ENCODE measurements at regions not wholly inside any gene's neighbourhood (a gene's known extent, or its start where the extent isn't known, plus 50 kb on each side); places are given as distances from the start of the nearest gene placed in this dataset.

DNA sequence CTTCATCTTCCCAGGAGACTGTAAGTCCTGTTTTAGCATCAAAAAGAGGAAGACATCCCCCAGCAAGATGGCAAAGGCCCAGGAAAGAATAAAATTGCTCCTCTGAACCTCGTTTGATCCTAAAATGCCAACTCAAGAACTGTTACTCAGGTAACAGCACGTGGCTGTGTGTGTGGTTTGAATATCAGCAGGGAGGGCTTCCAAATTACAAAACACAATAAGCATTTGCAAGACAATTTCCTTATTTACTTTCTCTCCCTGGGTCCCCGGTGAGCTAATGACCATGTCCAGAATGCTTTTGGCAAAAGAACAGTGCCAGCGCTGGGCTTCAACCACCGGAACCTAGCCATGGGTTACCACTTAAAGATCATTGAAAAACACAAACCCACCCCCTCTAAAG lies 163.6 kb downstream of the C1D start:
- H3K36me3 ChIP-seq (ENCODE audit: insufficient read depth, low read length, poor library complexity, severe bottlenecking) = no peaks in the 10 kb centered on the region
- no peaks in the 10 kb centered on the region for H3K4me1 ChIP-seq (ENCODE audit: insufficient read depth, low read length, poor library complexity, severe bottlenecking)
- intact Hi-C loops (cut with micrococcal nuclease; ENCODE audit: unreplicated experiment) = no loop called here
- POLR2A ChIA-PET (ENCODE audit: low non-redundant PET) = no interaction called here
- BruUV-seq (replicated peaks) = no TSS peak
- TF ChIP-seq, protein P1, sequence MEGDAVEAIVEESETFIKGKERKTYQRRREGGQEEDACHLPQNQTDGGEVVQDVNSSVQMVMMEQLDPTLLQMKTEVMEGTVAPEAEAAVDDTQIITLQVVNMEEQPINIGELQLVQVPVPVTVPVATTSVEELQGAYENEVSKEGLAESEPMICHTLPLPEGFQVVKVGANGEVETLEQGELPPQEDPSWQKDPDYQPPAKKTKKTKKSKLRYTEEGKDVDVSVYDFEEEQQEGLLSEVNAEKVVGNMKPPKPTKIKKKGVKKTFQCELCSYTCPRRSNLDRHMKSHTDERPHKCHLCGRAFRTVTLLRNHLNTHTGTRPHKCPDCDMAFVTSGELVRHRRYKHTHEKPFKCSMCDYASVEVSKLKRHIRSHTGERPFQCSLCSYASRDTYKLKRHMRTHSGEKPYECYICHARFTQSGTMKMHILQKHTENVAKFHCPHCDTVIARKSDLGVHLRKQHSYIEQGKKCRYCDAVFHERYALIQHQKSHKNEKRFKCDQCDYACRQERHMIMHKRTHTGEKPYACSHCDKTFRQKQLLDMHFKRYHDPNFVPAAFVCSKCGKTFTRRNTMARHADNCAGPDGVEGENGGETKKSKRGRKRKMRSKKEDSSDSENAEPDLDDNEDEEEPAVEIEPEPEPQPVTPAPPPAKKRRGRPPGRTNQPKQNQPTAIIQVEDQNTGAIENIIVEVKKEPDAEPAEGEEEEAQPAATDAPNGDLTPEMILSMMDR (conservative IDR thresholded peaks at IDR 0.05; ENCODE audit: low read depth, low read length) = no peak
- no peak for TF ChIP-seq EZH2 (IDR thresholded peaks at IDR 0.05; ENCODE audit: borderline replicate concordance, low read depth, low read length, poor library complexity, severe bottlenecking)
- no peak for DNase-seq (ENCODE audit: low spot score)
- H3K9me3 ChIP-seq (ENCODE audit: low read depth, low read length, poor library complexity, severe bottlenecking) = no peaks in the 10 kb centered on the region
- no peak overlapping the region for H3K27ac ChIP-seq (ENCODE audit: low read depth, low read length, poor library complexity, severe bottlenecking)
- no peak overlapping the region for H3K4me3 ChIP-seq (ENCODE audit: low read depth, low read length, poor library complexity, severe bottlenecking)
- CTCF ChIA-PET = no interaction called here
- H3K27me3 ChIP-seq (replicated peaks; ENCODE audit: insufficient read depth, low read depth, low read length, poor library complexity) = no peaks in the 10 kb centered on the region

DNA sequence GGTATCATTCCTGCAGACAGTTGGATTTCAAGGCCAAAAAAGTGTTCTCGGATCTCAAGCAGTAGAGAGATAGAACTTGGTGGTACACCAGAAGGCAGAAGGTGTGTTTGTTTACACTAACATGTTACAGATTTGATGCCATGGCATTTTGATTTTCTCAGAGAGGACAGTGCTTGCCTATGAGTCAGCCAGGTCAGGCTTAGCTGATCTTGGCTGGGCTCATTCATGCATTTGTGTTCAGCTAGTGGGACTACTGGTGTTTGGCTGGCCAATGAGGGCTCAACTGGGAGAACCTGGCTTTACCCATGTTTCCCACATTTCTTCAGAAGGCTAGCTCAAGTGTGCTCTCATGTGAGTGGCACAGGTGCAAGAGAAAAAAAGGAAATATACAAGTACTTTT lies 162.0 kb downstream of the C1D start:
- Histone ChIP-seq H3K9me3 (ENCODE audit: low read depth, low read length, poor library complexity, severe bottlenecking) (no peaks in the 10 kb centered on the region), H3K27ac (ENCODE audit: low read depth, low read length, poor library complexity, severe bottlenecking) (no peak overlapping the region), H3K4me1 (ENCODE audit: insufficient read depth, low read length, poor library complexity, severe bottlenecking) (no peaks in the 10 kb centered on the region), H3K27me3 (replicated peaks; ENCODE audit: insufficient read depth, low read depth, low read length, poor library complexity) (no peaks in the 10 kb centered on the region), H3K36me3 (ENCODE audit: insufficient read depth, low read length, poor library complexity, severe bottlenecking) (no peaks in the 10 kb centered on the region), H3K4me3 (ENCODE audit: low read depth, low read length, poor library complexity, severe bottlenecking) (no peak overlapping the region)
- ChIA-PET CTCF (no interaction called here), POLR2A (ENCODE audit: low non-redundant PET) (interaction anchor here (0.7 kb wide), 1 partner anchor 15 kb away, joined by 8 read pairs; no protein-coding TSS in a partner anchor)
- intact Hi-C loops (cut with micrococcal nuclease; ENCODE audit: unreplicated experiment) = no loop called here
- DNase-seq (ENCODE audit: low spot score) = no peak
- no TSS peak for BruUV-seq (replicated peaks)
- TF ChIP-seq, protein P1 (conservative IDR thresholded peaks at IDR 0.05; ENCODE audit: low read depth, low read length) = no peak
- no peak for TF ChIP-seq EZH2 (IDR thresholded peaks at IDR 0.05; ENCODE audit: borderline replicate concordance, low read depth, low read length, poor library complexity, severe bottlenecking)

GRCh38 chr2:67904566-67904965 lies 158.2 kb downstream of the C1D start:
- H3K27me3 ChIP-seq (replicated peaks; ENCODE audit: insufficient read depth, low read depth, low read length, poor library complexity) = no peaks in the 10 kb centered on the region
- H3K4me3 ChIP-seq (ENCODE audit: low read depth, low read length, poor library complexity, severe bottlenecking) = no peak overlapping the region
- H3K9me3 ChIP-seq (ENCODE audit: low read depth, low read length, poor library complexity, severe bottlenecking) = no peaks in the 10 kb centered on the region
- ChIA-PET CTCF (no interaction called here), POLR2A (ENCODE audit: low non-redundant PET) (no interaction called here)
- H3K4me1 ChIP-seq (ENCODE audit: insufficient read depth, low read length, poor library complexity, severe bottlenecking) = no peaks in the 10 kb centered on the region
- H3K27ac ChIP-seq (ENCODE audit: low read depth, low read length, poor library complexity, severe bottlenecking) = no peak overlapping the region
- H3K36me3 ChIP-seq (ENCODE audit: insufficient read depth, low read length, poor library complexity, severe bottlenecking) = no peaks in the 10 kb centered on the region
- TF ChIP-seq, protein P1 (conservative IDR thresholded peaks at IDR 0.05; ENCODE audit: low read depth, low read length) = no peak
- no peak for TF ChIP-seq EZH2 (IDR thresholded peaks at IDR 0.05; ENCODE audit: borderline replicate concordance, low read depth, low read length, poor library complexity, severe bottlenecking)
- intact Hi-C loops (cut with micrococcal nuclease; ENCODE audit: unreplicated experiment) = no loop called here
- no peak for DNase-seq (ENCODE audit: low spot score)
- BruUV-seq (replicated peaks) = no TSS peak
